Loucy (cell line): ENCODE measurements at regions not wholly inside any gene's neighbourhood (a gene's known extent, or its start where the extent isn't known, plus 50 kb on each side); places are given as distances from the start of the nearest gene placed in this dataset.

Source experiments
- EZH2phosphoT487 ChIP-seq: fragments of 200-600 bp; IDR thresholded peaks from 2 replicates; pipeline ENCODE4 v1.6.1; 2018; ENCODE audit warnings: antibody characterized with exemption, mild to moderate bottlenecking, moderate library complexity, borderline replicate concordance
- TF ChIP-seq, protein P1 (sequence below): fragments of 200-600 bp; sonication (generic); conservative IDR thresholded peaks from 2 replicates; pipeline ENCODE4 v1.5.1; 2014; ENCODE audit warnings: mild to moderate bottlenecking, antibody characterized with exemption, low read length

DNA sequence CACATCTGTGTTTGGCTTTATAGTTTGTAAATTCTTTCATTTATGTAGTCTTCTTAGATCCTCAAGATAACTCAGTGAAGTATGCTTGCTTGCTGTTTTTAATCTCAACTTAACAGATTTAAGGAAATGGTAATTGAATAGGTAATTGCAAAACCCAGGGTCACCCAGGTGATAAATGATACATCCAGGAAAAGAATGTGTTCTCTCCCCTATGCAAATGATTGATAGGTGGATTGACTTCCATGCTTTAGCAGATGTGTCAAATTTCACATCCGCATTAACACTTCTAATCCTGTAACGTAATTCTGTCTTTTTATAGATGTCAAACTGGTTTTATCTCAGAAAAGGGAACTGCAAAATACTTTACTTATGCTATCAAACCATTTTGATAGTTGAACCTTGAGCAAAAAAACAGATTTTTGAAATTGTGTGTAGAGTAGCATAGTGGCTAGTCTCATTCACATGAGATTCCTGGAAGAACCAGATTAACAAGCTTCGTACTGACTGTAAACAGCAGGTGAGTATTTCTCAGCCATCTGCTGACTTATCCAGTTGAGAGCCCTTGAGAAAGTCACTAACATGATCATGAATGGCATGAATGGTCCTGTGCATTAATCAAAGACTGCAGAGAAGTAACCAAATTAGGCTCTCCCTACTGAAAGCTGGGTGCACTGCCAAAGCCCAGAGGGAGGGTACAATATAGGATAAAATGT, 86.7 kb upstream of the PAM start:
- TF ChIP-seq, protein P1, sequence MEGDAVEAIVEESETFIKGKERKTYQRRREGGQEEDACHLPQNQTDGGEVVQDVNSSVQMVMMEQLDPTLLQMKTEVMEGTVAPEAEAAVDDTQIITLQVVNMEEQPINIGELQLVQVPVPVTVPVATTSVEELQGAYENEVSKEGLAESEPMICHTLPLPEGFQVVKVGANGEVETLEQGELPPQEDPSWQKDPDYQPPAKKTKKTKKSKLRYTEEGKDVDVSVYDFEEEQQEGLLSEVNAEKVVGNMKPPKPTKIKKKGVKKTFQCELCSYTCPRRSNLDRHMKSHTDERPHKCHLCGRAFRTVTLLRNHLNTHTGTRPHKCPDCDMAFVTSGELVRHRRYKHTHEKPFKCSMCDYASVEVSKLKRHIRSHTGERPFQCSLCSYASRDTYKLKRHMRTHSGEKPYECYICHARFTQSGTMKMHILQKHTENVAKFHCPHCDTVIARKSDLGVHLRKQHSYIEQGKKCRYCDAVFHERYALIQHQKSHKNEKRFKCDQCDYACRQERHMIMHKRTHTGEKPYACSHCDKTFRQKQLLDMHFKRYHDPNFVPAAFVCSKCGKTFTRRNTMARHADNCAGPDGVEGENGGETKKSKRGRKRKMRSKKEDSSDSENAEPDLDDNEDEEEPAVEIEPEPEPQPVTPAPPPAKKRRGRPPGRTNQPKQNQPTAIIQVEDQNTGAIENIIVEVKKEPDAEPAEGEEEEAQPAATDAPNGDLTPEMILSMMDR = no peak
- no peak for TF ChIP-seq EZH2phosphoT487
